RWPE1 (cell line): ENCODE measurements at regions not wholly inside any gene's neighbourhood (a gene's known extent, or its start where the extent isn't known, plus 50 kb on each side); places are given as distances from the start of the nearest gene placed in this dataset.

ENCODE experiments used
- CTCF ChIA-PET: fragments of 350-600 bp; sonication (Branson Sonifier 250); formaldehyde crosslinking; extraction: SDS; loops from one replicate; lab custom pipeline; 2021; lab: Yijun Ruan, JAX
- POLR2A ChIA-PET: fragments of 400-600 bp; formaldehyde crosslinking; extraction: SDS; loops from one replicate; lab custom pipeline; 2020; ENCODE audit warnings: antibody characterized with exemption; ENCODE audit not compliant: low non-redundant PET; lab: Yijun Ruan, JAX
- DNase-seq: peaks from one replicate; pipeline ENCODE4 v3.0.0; 2012; ENCODE audit warnings: low spot score
- H3K27ac ChIP-seq: fragments of 450-650 bp; 2 replicates; pipeline ENCODE4 v1.5.1; 2017
- CTCF ChIP-seq: fragments of 450-650 bp; conservative IDR thresholded peaks from 2 replicates; pipeline ENCODE4 v1.5.1; 2017; ENCODE audit warnings: low read depth, mild to moderate bottlenecking

- no peak overlapping the region for H3K27ac ChIP-seq
- no peak for DNase-seq
- ChIA-PET CTCF (no interaction called here), POLR2A (no interaction called here)
- TF ChIP-seq CTCF = no peak
Observed at GRCh38 chr15:92333709-92334108, 60.0 kb upstream of the ST8SIA2 start.

GRCh38 chr15:92336419-92336987 lies 57.2 kb upstream of the ST8SIA2 start:
- no peak for TF ChIP-seq CTCF
- ChIA-PET CTCF (no interaction called here), POLR2A (no interaction called here)
- no peak overlapping the region for H3K27ac ChIP-seq
- DNase-seq = no peak

- POLR2A ChIA-PET = no interaction called here
- H3K27ac ChIP-seq = no peak overlapping the region
- CTCF ChIA-PET = no interaction called here
- no peak for TF ChIP-seq CTCF
- DNase-seq = no peak
Observed at GRCh38 chr15:92339361-92339760, 54.3 kb upstream of the ST8SIA2 start.
